NCI-H82 treated with DMSO at 0.1 percent for 48 hours (cell line): ENCODE measurements at regions not wholly inside any gene's neighbourhood (a gene's known extent, or its start where the extent isn't known, plus 50 kb on each side); places are given as distances from the start of the nearest gene placed in this dataset.

Experiments
- DNase-seq: peaks from one replicate; lab custom pipeline; 2025; ENCODE audit not compliant: unreplicated experiment; lab: John Stamatoyannopoulos, UW

GRCh38 chr15:60208709-60209108 is 189.1 kb downstream of the ANXA2 start:
- no peak for DNase-seq

GRCh38 chr15:60212536-60212935 is 185.2 kb downstream of the ANXA2 start:
- no peak for DNase-seq

GRCh38 chr15:60213377-60214000 is 184.3 kb downstream of the ANXA2 start:
- no peak for DNase-seq

- DNase-seq = no peak
These were observed 183.6 kb downstream of the ANXA2 start for GRCh38 chr15:60214201-60214600.

GRCh38 chr15:60215225-60215963 is 182.4 kb downstream of the ANXA2 start:
- DNase-seq = no peak

GRCh38 chr15:60217161-60217560 is 180.6 kb downstream of the ANXA2 start:
- DNase-seq = no peak

GRCh38 chr15:60218256-60218655 is 179.5 kb downstream of the ANXA2 start:
- DNase-seq = no peak

- no peak for DNase-seq
These were observed 177.9 kb downstream of the ANXA2 start for GRCh38 chr15:60219866-60220265.

- DNase-seq = no peak
These were observed 176.4 kb downstream of the ANXA2 start for GRCh38 chr15:60221356-60221755.

- DNase-seq = no peak
These were observed 175.4 kb downstream of the ANXA2 start for GRCh38 chr15:60222404-60222803.

GRCh38 chr15:60223176-60223575 is 174.6 kb downstream of the ANXA2 start:
- no peak for DNase-seq

GRCh38 chr15:60226924-60227323 is 170.9 kb downstream of the ANXA2 start:
- DNase-seq = no peak

GRCh38 chr15:60228101-60228500 is 169.7 kb downstream of the ANXA2 start:
- DNase-seq = no peak

- DNase-seq = no peak
These were observed 169.2 kb downstream of the ANXA2 start for GRCh38 chr15:60228619-60229018.

- DNase-seq = no peak
These were observed 161.7 kb downstream of the ANXA2 start for GRCh38 chr15:60235951-60236710.

- no peak for DNase-seq
These were observed 160.3 kb downstream of the ANXA2 start for GRCh38 chr15:60237446-60237845.

GRCh38 chr15:60243769-60244168 is 154.0 kb downstream of the ANXA2 start:
- no peak for DNase-seq

- DNase-seq = no peak
These were observed 153.0 kb downstream of the ANXA2 start for GRCh38 chr15:60244813-60245212.

- no peak for DNase-seq
These were observed 147.5 kb downstream of the ANXA2 start for GRCh38 chr15:60250316-60250715.

- no peak for DNase-seq
These were observed 146.3 kb downstream of the ANXA2 start for GRCh38 chr15:60251300-60252070.

GRCh38 chr15:60254416-60254815 is 143.4 kb downstream of the ANXA2 start:
- DNase-seq = no peak
